Activated B cell treated with CpG ODN at 0.5 μM for 24 hours (primary cell): ENCODE measurements at regions not wholly inside any gene's neighbourhood (a gene's known extent, or its start where the extent isn't known, plus 50 kb on each side); places are given as distances from the start of the nearest gene placed in this dataset.

Source experiments
- ATAC-seq: fragments of 200-7000 bp; cut with Tn5 transposase; one replicate; pipeline ENCODE4 v1.10.0; 2021; ENCODE audit warnings: low read depth, mild to moderate bottlenecking, moderate library complexity
- CTCF ChIA-PET: fragments of 350-600 bp; sonication (Branson Sonifier 250); formaldehyde crosslinking; loops from one replicate; lab custom pipeline; 2021; ENCODE audit warnings: antibody characterized with exemption; lab: Charles Lee
- POLR2A ChIA-PET: fragments of 350-600 bp; sonication (Branson Sonifier 250); formaldehyde crosslinking; loops from one replicate; lab custom pipeline; 2021; ENCODE audit warnings: antibody characterized with exemption; lab: Charles Lee
- DNase-seq: peaks from one replicate; pipeline ENCODE4 v3.0.0; 2022
- H3K27ac Mint-ChIP-seq: one replicate; pipeline ENCODE4 v1.8.0; 2020; ENCODE audit warnings: mixed read lengths
- H3K27me3 Mint-ChIP-seq: one replicate; pipeline ENCODE4 v1.8.0; 2021; ENCODE audit warnings: mixed read lengths
- H3K36me3 Mint-ChIP-seq: one replicate; pipeline ENCODE4 v1.8.0; 2021; ENCODE audit warnings: low read depth, mixed read lengths
- H3K4me1 Mint-ChIP-seq: one replicate; pipeline ENCODE4 v1.8.0; 2021; ENCODE audit warnings: mixed read lengths
- H3K4me3 Mint-ChIP-seq: one replicate; pipeline ENCODE4 v1.8.0; 2020; ENCODE audit warnings: mild to moderate bottlenecking, mixed read lengths
- H3K9me3 Mint-ChIP-seq: one replicate; pipeline ENCODE4 v1.8.0; 2020; ENCODE audit warnings: mixed read lengths
- CTCF ChIP-seq: fragments of 200-600 bp; IDR thresholded peaks from one replicate; pipeline ENCODE4 v1.8.0; 2022; ENCODE audit warnings: antibody characterized with exemption, mild to moderate bottlenecking
- intact Hi-C: fragments of 100-400 bp; cut with micrococcal nuclease; formaldehyde crosslinking; loops from one replicate; pipeline ENCODE4 v1.15.1; 2024

GRCh38 chr1:29498126-29499103 is 262.1 kb downstream of the PTPRU start:
- no peaks in the 10 kb centered on the region for H3K4me1 Mint-ChIP-seq
- no peak overlapping the region for H3K27ac Mint-ChIP-seq
- peaks cover 18% of the 10 kb centered on the region for H3K27me3 Mint-ChIP-seq
- ChIA-PET POLR2A (no interaction called here), CTCF (no interaction called here)
- TF ChIP-seq CTCF = no peak
- no peak overlapping the region for H3K4me3 Mint-ChIP-seq
- H3K36me3 Mint-ChIP-seq = no peaks in the 10 kb centered on the region
- DNase-seq = no peak
- H3K9me3 Mint-ChIP-seq = peaks cover 5% of the 10 kb centered on the region
- intact Hi-C loops = no loop called here
- no peak for ATAC-seq

GRCh38 chr1:29497395-29498125 is 261.2 kb downstream of the PTPRU start:
- no peak for DNase-seq
- Mint-ChIP-seq H3K9me3 (peaks cover 5% of the 10 kb centered on the region), H3K4me3 (no peak overlapping the region), H3K4me1 (no peaks in the 10 kb centered on the region), H3K27ac (no peak overlapping the region), H3K36me3 (no peaks in the 10 kb centered on the region), H3K27me3 (peaks cover 14% of the 10 kb centered on the region)
- intact Hi-C loops = no loop called here
- POLR2A ChIA-PET = no interaction called here
- TF ChIP-seq CTCF = no peak
- CTCF ChIA-PET = no interaction called here
- no peak for ATAC-seq

- ATAC-seq (no peak), DNase-seq (no peak)
- no peaks in the 10 kb centered on the region for H3K36me3 Mint-ChIP-seq
- H3K4me1 Mint-ChIP-seq = no peaks in the 10 kb centered on the region
- peaks cover 5% of the 10 kb centered on the region for H3K9me3 Mint-ChIP-seq
- intact Hi-C loops = no loop called here
- POLR2A ChIA-PET = no interaction called here
- no peak overlapping the region for H3K4me3 Mint-ChIP-seq
- H3K27me3 Mint-ChIP-seq = peaks cover 14% of the 10 kb centered on the region
- CTCF ChIA-PET = no interaction called here
- no peak overlapping the region for H3K27ac Mint-ChIP-seq
- no peak for TF ChIP-seq CTCF
These were observed 260.4 kb downstream of the PTPRU start for GRCh38 chr1:29496701-29497100.

DNA sequence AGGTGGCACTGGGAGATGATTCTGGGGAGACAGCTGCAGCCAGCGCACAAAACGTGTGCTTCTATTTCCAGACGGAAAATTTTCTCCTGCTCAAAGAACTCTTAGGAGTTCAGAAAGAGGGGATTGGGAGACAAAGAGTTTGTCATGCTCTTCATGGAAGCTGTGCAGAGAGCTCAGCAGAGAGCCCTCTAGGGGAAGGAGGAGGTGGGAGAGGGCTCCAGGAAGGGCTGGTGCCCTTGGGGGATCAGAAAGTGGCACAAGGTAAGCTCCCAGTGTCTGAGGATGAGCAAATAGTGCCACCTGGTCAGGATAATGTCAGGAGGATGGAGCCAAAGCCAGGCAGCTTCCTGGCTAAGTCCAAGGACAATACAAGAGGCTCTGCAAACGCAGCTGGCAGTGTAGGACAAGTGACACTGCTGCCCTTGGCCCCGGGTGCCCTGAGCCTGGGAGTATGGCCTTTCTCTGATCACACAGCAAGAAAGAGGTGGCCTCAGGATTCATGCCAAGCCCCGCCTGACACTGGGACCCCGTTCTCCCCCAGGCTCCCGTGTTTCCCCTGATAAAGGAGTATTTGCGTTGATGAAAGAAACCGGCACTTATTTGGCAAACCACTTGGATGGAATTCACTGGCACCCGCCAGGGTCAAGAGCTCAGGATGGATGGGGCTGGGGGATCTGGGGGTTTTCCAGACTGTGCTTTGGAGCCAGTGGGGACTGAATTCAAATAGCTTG is 254.0 kb downstream of the PTPRU start:
- DNase-seq = no peak
- intact Hi-C loops = no loop called here
- ChIA-PET CTCF (no interaction called here), POLR2A (no interaction called here)
- no peak for TF ChIP-seq CTCF
- peaks cover 9% of the 10 kb centered on the region for H3K27me3 Mint-ChIP-seq
- no peak for ATAC-seq
- peaks cover 5% of the 10 kb centered on the region for H3K9me3 Mint-ChIP-seq
- no peaks in the 10 kb centered on the region for H3K4me1 Mint-ChIP-seq
- no peaks in the 10 kb centered on the region for H3K36me3 Mint-ChIP-seq
- H3K4me3 Mint-ChIP-seq = no peak overlapping the region
- no peak overlapping the region for H3K27ac Mint-ChIP-seq
